Activated CD8-positive, alpha-beta T cell treated with anti-CD3 and anti-CD28 coated beads, Interleukin-2, amount 10 ng/mL, durations not matched to agents 7 days and 5 days (primary cell): ENCODE measurements at regions not wholly inside any gene's neighbourhood (a gene's known extent, or its start where the extent isn't known, plus 50 kb on each side); places are given as distances from the start of the nearest gene placed in this dataset.

ENCODE experiments used
- ATAC-seq: fragments of 150-1000 bp; cut with Tn5 transposase; one replicate; pipeline ENCODE4 v1.10.0; 2021; ENCODE audit warnings: moderate library complexity
- CTCF ChIA-PET: fragments of 350-600 bp; sonication (Branson Sonifier 250); formaldehyde crosslinking; loops from one replicate; lab custom pipeline; 2021; ENCODE audit warnings: antibody characterized with exemption; lab: Charles Lee
- POLR2A ChIA-PET: fragments of 350-600 bp; sonication (Branson Sonifier 250); formaldehyde crosslinking; loops from one replicate; lab custom pipeline; 2021; ENCODE audit warnings: antibody characterized with exemption; lab: Charles Lee
- DNase-seq: peaks from one replicate; pipeline ENCODE4 v3.0.0-alpha.2; 2020
- H3K27ac Mint-ChIP-seq: one replicate; pipeline ENCODE4 v1.8.0; 2021; ENCODE audit warnings: mild to moderate bottlenecking, mixed read lengths
- H3K27me3 Mint-ChIP-seq: one replicate; pipeline ENCODE4 v1.8.0; 2021; ENCODE audit warnings: low read depth, mixed read lengths
- H3K36me3 Mint-ChIP-seq: one replicate; pipeline ENCODE4 v1.8.0; 2021; ENCODE audit warnings: low read depth, mixed read lengths
- H3K4me1 Mint-ChIP-seq: one replicate; pipeline ENCODE4 v1.8.0; 2021; ENCODE audit warnings: low read depth, mixed read lengths
- H3K4me3 Mint-ChIP-seq: one replicate; pipeline ENCODE4 v1.8.0; 2021; ENCODE audit warnings: mild to moderate bottlenecking, mixed read lengths
- H3K9me3 Mint-ChIP-seq: one replicate; pipeline ENCODE4 v1.8.0; 2022; ENCODE audit warnings: mixed read lengths; ENCODE audit not compliant: insufficient read depth

- ATAC-seq (no peak), DNase-seq (no peak)
- H3K9me3 Mint-ChIP-seq = no peaks in the 10 kb centered on the region
- POLR2A ChIA-PET = no interaction called here
- no peaks in the 10 kb centered on the region for H3K4me1 Mint-ChIP-seq
- H3K27me3 Mint-ChIP-seq = no peaks in the 10 kb centered on the region
- CTCF ChIA-PET = no interaction called here
- H3K27ac Mint-ChIP-seq = no peak overlapping the region
- H3K4me3 Mint-ChIP-seq = no peak overlapping the region
- H3K36me3 Mint-ChIP-seq = no peaks in the 10 kb centered on the region
Measured at GRCh38 chr20:18916886-18917750, 103.5 kb downstream of the SCP2D1 start.

DNA sequence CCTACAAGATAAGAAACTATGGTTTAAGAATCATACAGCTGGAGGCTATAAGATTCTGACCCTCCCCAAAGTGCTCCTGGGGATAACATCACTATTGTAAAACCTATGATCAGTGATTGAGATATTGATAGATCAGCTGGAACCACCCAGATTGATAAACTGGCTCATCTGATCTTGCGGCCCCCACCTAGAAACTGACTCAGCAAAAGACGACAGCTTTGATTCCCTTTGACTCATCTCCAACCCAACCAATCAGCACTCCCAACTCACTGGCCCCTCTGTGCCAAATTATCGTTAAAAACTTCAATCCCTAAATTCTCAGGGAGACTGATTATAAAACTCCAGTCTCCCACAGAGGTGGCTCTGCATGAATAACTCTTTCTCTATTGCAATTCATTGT, 106.4 kb downstream of the SCP2D1 start:
- ChIA-PET CTCF (no interaction called here), POLR2A (no interaction called here)
- Mint-ChIP-seq H3K36me3 (no peaks in the 10 kb centered on the region), H3K4me3 (no peak overlapping the region), H3K27ac (no peak overlapping the region), H3K9me3 (no peaks in the 10 kb centered on the region), H3K4me1 (no peaks in the 10 kb centered on the region), H3K27me3 (no peaks in the 10 kb centered on the region)
- DNase-seq = no peak
- ATAC-seq = no peak

- POLR2A ChIA-PET = no interaction called here
Measured at GRCh38 chr20:18921291-18921690, 107.7 kb downstream of the SCP2D1 start.

GRCh38 chr20:18922251-18922650, 108.7 kb downstream of the SCP2D1 start:
- no peak for DNase-seq
- H3K27ac Mint-ChIP-seq = no peak overlapping the region
- POLR2A ChIA-PET = no interaction called here
- no peaks in the 10 kb centered on the region for H3K4me1 Mint-ChIP-seq
- no peak overlapping the region for H3K4me3 Mint-ChIP-seq
- CTCF ChIA-PET = no interaction called here
- ATAC-seq = no peak
- H3K36me3 Mint-ChIP-seq = no peaks in the 10 kb centered on the region
- no peaks in the 10 kb centered on the region for H3K27me3 Mint-ChIP-seq
- no peaks in the 10 kb centered on the region for H3K9me3 Mint-ChIP-seq

More at GRCh38 chr20:18921291-18921690, 107.7 kb downstream of the SCP2D1 start:
- H3K36me3 Mint-ChIP-seq = no peaks in the 10 kb centered on the region
- no peaks in the 10 kb centered on the region for H3K9me3 Mint-ChIP-seq
- no peak overlapping the region for H3K4me3 Mint-ChIP-seq
- CTCF ChIA-PET = no interaction called here
- H3K27ac Mint-ChIP-seq = no peak overlapping the region
- DNase-seq (no peak), ATAC-seq (no peak)
- H3K4me1 Mint-ChIP-seq = no peaks in the 10 kb centered on the region
- no peaks in the 10 kb centered on the region for H3K27me3 Mint-ChIP-seq

DNA sequence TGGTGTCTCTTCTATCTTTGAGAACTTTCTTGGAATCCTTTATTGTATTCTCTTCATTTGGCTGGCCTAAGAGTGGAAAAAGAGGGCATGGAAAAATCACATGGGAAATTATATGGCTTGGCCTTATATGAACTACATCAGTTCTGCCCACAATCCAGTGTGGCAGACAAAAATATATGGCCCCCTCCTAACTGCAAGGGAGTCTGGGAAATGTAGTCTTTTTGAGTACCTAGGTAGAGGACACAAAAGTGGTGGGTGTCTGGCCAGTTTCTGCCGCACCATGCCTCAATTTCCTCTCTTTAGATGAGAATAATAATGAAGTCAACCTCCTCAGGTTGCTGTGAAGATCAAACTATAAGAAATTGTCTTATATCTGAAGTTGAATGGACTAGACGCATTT, 109.3 kb downstream of the SCP2D1 start:
- Mint-ChIP-seq H3K4me3 (no peak overlapping the region), H3K9me3 (no peaks in the 10 kb centered on the region), H3K27ac (no peak overlapping the region), H3K27me3 (no peaks in the 10 kb centered on the region), H3K4me1 (no peaks in the 10 kb centered on the region), H3K36me3 (no peaks in the 10 kb centered on the region)
- no peak for DNase-seq
- POLR2A ChIA-PET = no interaction called here
- CTCF ChIA-PET = no interaction called here
- no peak for ATAC-seq

GRCh38 chr20:18926965-18927364, 113.4 kb downstream of the SCP2D1 start:
- Mint-ChIP-seq H3K4me3 (no peak overlapping the region), H3K4me1 (no peaks in the 10 kb centered on the region), H3K27ac (no peak overlapping the region), H3K36me3 (no peaks in the 10 kb centered on the region), H3K9me3 (no peaks in the 10 kb centered on the region), H3K27me3 (no peaks in the 10 kb centered on the region)
- DNase-seq (no peak), ATAC-seq (no peak)
- ChIA-PET CTCF (no interaction called here), POLR2A (interaction anchor here (0.6 kb wide), 1 partner anchor 50 kb away, joined by 3 read pairs; no protein-coding TSS in a partner anchor)

DNA sequence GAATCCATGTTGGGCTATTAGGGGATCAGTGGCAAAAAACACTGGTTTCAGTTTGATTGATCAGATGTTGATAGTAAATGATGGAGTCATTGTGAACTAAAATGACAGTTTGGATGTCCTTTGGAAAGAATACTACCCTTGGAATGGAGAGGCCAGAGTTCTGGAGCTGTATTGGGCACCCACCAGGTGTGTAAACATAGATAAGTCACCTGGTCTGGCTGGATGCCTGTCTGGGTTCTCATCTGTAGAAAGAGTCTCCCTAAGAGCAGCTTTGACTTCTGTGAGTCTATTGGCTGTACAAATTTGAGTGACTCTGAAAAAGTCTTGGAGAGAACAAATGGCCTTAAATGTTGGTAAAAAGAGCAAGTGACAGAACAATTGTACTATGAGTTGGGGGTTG, 115.0 kb downstream of the SCP2D1 start:
- no peak for ATAC-seq
- H3K4me3 Mint-ChIP-seq = no peak overlapping the region
- no peaks in the 10 kb centered on the region for H3K4me1 Mint-ChIP-seq
- POLR2A ChIA-PET = no interaction called here
- H3K36me3 Mint-ChIP-seq = no peaks in the 10 kb centered on the region
- no peaks in the 10 kb centered on the region for H3K27me3 Mint-ChIP-seq
- no peak overlapping the region for H3K27ac Mint-ChIP-seq
- H3K9me3 Mint-ChIP-seq = no peaks in the 10 kb centered on the region
- CTCF ChIA-PET = no interaction called here
- DNase-seq = no peak

GRCh38 chr20:18929800-18930199, 116.2 kb downstream of the SCP2D1 start:
- ATAC-seq (no peak), DNase-seq (no peak)
- ChIA-PET CTCF (no interaction called here), POLR2A (no interaction called here)
- H3K27ac Mint-ChIP-seq = no peak overlapping the region
- no peaks in the 10 kb centered on the region for H3K27me3 Mint-ChIP-seq
- H3K4me1 Mint-ChIP-seq = no peaks in the 10 kb centered on the region
- H3K9me3 Mint-ChIP-seq = no peaks in the 10 kb centered on the region
- H3K36me3 Mint-ChIP-seq = no peaks in the 10 kb centered on the region
- H3K4me3 Mint-ChIP-seq = no peak overlapping the region

DNA sequence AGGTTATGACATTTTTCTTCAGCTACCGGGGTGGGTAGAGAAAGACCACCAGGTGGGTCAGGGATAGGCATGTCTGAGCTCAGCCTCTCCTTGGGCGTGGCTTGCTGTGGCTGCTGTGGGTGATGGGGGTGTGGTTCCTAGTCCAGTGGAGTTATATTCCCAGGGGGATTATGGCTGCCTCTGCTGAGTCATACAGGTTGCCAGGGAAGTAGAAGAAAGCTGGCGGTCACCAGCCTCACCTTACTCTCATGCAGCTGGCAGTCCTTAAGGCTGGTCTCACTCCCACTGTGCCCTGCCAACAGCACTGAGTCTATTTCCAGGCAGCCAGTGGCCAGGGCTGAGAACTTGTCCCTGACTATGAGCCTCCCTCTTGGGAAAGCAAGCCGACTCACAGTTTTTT, 130.0 kb downstream of the SCP2D1 start:
- POLR2A ChIA-PET = no interaction called here
- no peaks in the 10 kb centered on the region for H3K4me1 Mint-ChIP-seq
- CTCF ChIA-PET = no interaction called here
- no peak overlapping the region for H3K27ac Mint-ChIP-seq
- H3K4me3 Mint-ChIP-seq = no peak overlapping the region
- no peaks in the 10 kb centered on the region for H3K36me3 Mint-ChIP-seq
- ATAC-seq = no peak
- no peak for DNase-seq
- H3K9me3 Mint-ChIP-seq = peaks cover 2% of the 10 kb centered on the region
- no peaks in the 10 kb centered on the region for H3K27me3 Mint-ChIP-seq

- H3K9me3 Mint-ChIP-seq = no peaks in the 10 kb centered on the region
- ATAC-seq (no peak), DNase-seq (no peak)
- CTCF ChIA-PET = no interaction called here
- H3K27ac Mint-ChIP-seq = no peak overlapping the region
- no peak overlapping the region for H3K4me3 Mint-ChIP-seq
- no peaks in the 10 kb centered on the region for H3K4me1 Mint-ChIP-seq
- no peaks in the 10 kb centered on the region for H3K36me3 Mint-ChIP-seq
- POLR2A ChIA-PET = no interaction called here
- H3K27me3 Mint-ChIP-seq = no peaks in the 10 kb centered on the region
Measured at GRCh38 chr20:18956890-18957289, 143.3 kb downstream of the SCP2D1 start.

DNA sequence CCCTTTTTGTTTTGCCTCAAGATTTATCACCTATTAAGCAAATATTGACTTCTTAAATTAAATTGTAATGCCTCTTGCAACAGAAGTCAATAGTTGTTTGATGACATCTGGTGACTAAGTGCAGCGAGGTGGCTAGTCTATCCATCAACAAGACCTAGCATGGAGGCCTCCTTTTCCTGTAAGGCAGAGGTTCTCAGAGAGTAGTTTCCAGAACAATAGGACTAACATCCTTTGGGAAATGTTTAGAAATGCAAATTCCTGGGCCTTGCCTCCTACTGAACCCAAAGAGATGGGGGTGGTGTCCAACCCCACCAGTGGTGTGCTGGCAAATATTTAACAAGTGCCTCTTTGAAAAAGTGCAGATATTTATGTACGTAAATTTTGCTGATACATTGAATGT, 143.7 kb downstream of the SCP2D1 start:
- Mint-ChIP-seq H3K4me3 (no peak overlapping the region), H3K36me3 (no peaks in the 10 kb centered on the region), H3K9me3 (no peaks in the 10 kb centered on the region), H3K27ac (no peak overlapping the region), H3K27me3 (no peaks in the 10 kb centered on the region), H3K4me1 (no peaks in the 10 kb centered on the region)
- DNase-seq (no peak), ATAC-seq (no peak)
- POLR2A ChIA-PET = no interaction called here
- CTCF ChIA-PET = no interaction called here

DNA sequence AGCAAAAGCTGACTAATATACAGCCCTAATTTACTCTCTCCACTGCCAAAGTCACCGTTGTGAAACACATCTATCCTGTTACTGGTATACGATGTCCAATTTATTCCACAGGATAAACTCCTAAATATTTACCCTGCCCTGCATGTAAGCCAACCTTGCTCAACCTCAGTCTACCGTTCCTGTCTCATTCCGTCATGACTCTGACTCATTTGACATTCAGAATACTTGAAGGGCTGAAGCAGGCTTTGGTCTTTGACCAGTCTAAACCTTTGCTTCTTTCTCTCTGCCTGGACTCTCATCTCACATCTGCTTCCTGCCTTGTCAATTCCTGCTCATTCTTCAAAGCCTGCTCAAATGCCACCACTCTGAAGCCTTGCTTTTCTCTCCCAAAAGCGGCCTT, 157.5 kb downstream of the SCP2D1 start:
- CTCF ChIA-PET = no interaction called here
- Mint-ChIP-seq H3K4me1 (no peaks in the 10 kb centered on the region), H3K36me3 (no peaks in the 10 kb centered on the region), H3K9me3 (no peaks in the 10 kb centered on the region), H3K27ac (no peak overlapping the region), H3K4me3 (no peak overlapping the region), H3K27me3 (peaks cover 3% of the 10 kb centered on the region)
- no peak for DNase-seq
- POLR2A ChIA-PET = no interaction called here
- no peak for ATAC-seq

- no peak for ATAC-seq
- Mint-ChIP-seq H3K27ac (no peak overlapping the region), H3K4me3 (no peak overlapping the region), H3K27me3 (peaks cover 2% of the 10 kb centered on the region), H3K36me3 (no peaks in the 10 kb centered on the region), H3K4me1 (no peaks in the 10 kb centered on the region), H3K9me3 (no peaks in the 10 kb centered on the region)
- ChIA-PET CTCF (no interaction called here), POLR2A (no interaction called here)
- DNase-seq = no peak
Measured at GRCh38 chr20:18971574-18971973, 158.0 kb downstream of the SCP2D1 start.
